ENCODE measurements at regions not wholly inside any gene's neighbourhood (a gene's known extent, or its start where the extent isn't known, plus 50 kb on each side); places are given as distances from the start of the nearest gene placed in this dataset.

DNA sequence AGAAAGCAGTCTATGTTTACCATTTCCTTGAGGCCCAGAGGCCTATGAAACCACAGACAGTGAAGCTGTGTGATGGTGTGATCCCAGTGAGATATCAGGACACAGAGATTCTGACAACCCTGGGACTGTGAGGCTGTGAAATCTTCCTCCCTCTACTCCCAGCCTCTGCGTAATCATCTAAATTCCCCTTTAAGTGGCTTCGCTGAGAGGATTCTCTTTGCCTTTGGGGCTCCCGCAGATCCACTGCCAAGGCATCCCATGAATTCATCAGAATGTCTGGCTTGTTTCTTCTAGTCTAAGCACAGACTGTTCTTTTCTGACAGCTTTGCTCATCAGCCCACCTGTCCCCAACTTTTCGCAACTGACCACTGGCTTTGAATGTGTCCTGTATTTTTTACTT lies 901.2 kb upstream of the NR2F2 start:
- DNase-seq (ENCODE audit: low spot score in 2 of 2) (no peak), ATAC-seq (no peak)
- Mint-ChIP-seq H3K4me3 (no peak overlapping the region), H3K9me3 (peaks cover 13% of the 10 kb centered on the region), H3K27ac (no peak overlapping the region), H3K36me3 (no peaks in the 10 kb centered on the region), H3K4me1 (no peaks in the 10 kb centered on the region)

DNA sequence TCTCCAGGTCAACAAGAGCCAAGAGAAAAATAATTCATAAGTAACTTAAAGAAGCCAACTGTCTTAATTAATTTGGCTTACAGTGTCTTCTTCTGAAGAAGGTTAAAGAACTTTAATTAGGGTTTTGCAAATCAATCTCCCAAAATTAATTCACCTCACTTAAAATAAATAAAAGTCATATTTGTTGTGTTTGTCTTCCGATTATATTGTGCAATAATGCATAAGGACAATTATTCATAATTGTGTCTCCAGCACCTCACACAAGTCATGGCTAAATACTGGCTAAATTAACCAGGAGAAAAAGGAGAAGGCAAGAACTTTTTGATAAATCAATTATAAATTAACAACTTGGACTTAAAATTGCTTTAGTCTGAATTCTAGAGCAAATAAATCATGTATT lies 899.0 kb upstream of the NR2F2 start:
- no peak for ATAC-seq
- peaks cover 13% of the 10 kb centered on the region for H3K9me3 Mint-ChIP-seq
- no peak overlapping the region for H3K4me3 Mint-ChIP-seq
- no peak overlapping the region for H3K27ac Mint-ChIP-seq
- no peak for DNase-seq (ENCODE audit: low spot score in 2 of 2)
- no peaks in the 10 kb centered on the region for H3K36me3 Mint-ChIP-seq
- H3K4me1 Mint-ChIP-seq, result no peaks in the 10 kb centered on the region

DNA sequence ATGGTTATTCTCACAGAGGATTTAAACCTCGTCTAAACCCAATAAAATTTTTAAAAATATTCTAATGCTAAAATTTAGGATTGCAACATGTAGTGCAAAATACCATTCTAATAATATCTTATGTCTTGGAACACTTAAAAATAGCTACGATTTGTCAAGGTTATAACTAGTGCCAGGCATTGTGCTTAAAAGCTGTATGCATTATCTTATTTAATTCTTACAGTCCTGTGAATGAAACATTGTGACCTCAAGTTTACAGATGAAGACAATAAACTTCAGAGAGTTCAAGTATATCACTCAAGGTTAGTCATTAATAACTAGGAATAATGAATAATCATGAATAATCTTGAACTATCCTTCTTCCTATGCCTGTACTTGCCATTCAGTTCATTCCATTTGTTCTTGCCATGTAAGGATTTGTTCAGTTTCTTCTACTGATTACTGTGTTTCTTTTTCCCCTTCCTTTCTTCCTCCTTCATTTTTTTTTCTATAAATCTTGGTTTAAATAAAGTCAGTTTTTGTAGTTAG lies 897.6 kb upstream of the NR2F2 start:
- no peaks in the 10 kb centered on the region for H3K4me1 Mint-ChIP-seq
- H3K4me3 Mint-ChIP-seq, result no peak overlapping the region
- H3K9me3 Mint-ChIP-seq, result peaks cover 8% of the 10 kb centered on the region
- H3K27ac Mint-ChIP-seq, result no peak overlapping the region
- DNase-seq (ENCODE audit: low spot score in 2 of 2) (no peak), ATAC-seq (no peak)
- H3K36me3 Mint-ChIP-seq, result no peaks in the 10 kb centered on the region

DNA sequence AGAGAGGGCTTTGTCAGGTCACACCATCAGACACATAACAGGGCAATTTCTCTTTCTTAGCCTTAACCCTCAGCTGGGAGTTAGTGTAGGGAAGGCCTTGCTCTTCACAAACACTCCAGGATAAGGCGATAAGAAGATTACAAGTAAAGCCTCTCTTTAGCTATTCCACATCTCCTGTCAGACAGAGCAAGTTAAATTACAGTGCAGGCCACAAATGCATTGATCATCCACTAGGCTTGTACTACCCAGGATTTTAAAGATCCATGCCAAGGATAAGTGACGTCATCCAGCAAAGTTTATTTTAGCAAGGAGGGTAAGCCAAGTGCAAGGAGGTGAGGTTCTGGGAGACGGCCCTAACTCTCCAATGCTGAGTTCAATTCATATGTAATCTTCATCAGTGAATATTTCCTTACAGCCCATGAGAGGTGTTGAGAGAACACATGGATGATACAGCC lies 890.6 kb upstream of the NR2F2 start:
- no peak for DNase-seq (ENCODE audit: low spot score in 2 of 2)
- H3K9me3 Mint-ChIP-seq, result no peaks in the 10 kb centered on the region
- H3K36me3 Mint-ChIP-seq, result no peaks in the 10 kb centered on the region
- H3K4me1 Mint-ChIP-seq, result no peaks in the 10 kb centered on the region
- no peak overlapping the region for H3K27ac Mint-ChIP-seq
- no peak overlapping the region for H3K4me3 Mint-ChIP-seq
- ATAC-seq, result no peak

DNA sequence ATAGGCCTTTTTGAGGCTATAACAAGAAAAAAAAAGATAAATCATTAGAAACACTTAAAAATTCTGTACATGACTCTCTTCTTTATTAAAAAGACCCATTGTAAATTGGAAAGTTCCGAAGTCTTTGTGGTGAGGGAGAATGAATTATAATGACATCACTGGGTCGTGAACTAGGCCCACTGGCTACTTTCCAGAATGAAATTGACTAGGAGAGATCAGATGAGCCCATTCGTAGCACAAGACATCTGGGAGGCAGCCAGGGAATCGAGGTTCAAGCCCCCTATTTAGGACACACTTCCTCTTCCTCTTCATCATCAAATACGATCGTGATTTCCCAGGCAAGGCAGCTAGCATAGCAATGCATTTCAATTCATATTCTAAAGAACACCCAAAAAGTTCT lies 889.8 kb upstream of the NR2F2 start:
- H3K27ac Mint-ChIP-seq, result no peak overlapping the region
- no peaks in the 10 kb centered on the region for H3K9me3 Mint-ChIP-seq
- DNase-seq (ENCODE audit: low spot score in 2 of 2), result no peak
- no peak for ATAC-seq
- no peaks in the 10 kb centered on the region for H3K36me3 Mint-ChIP-seq
- no peaks in the 10 kb centered on the region for H3K4me1 Mint-ChIP-seq
- H3K4me3 Mint-ChIP-seq, result no peak overlapping the region

DNA sequence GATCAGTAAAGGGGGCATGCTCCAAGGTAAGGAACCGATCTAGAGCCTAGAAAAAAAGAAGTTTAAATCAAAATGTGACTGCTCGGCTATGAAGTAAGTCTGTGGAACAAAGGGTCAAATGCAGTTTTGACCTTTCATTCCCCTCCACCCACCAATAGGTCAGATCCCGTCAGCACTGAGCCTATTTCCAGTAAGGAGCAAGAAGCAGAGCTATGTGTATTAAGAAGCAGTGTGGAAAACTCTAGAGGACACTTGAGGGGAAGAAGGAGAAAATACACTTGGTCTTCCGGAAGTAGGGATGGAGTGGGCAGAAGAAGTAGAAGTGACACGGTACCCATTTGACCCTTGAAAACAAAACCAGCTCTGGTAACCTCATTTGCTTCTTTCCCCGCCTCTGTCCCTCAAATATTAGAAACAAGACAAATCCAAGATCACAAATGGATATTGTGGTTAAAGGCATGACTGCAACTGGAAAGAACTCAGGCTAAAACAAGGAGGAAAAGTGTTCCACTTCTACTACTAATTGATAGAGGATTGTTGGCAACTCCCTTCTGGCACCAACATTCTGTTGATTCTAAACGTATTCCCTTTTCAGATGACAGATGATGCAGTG lies 888.3 kb upstream of the NR2F2 start:
- ATAC-seq, result no peak
- H3K4me3 Mint-ChIP-seq, result no peak overlapping the region
- H3K4me1 Mint-ChIP-seq, result peaks cover 11% of the 10 kb centered on the region
- peaks cover 4% of the 10 kb centered on the region for H3K9me3 Mint-ChIP-seq
- no peak for DNase-seq (ENCODE audit: low spot score in 2 of 2)
- no peaks in the 10 kb centered on the region for H3K36me3 Mint-ChIP-seq
- H3K27ac Mint-ChIP-seq, result no peak overlapping the region

DNA sequence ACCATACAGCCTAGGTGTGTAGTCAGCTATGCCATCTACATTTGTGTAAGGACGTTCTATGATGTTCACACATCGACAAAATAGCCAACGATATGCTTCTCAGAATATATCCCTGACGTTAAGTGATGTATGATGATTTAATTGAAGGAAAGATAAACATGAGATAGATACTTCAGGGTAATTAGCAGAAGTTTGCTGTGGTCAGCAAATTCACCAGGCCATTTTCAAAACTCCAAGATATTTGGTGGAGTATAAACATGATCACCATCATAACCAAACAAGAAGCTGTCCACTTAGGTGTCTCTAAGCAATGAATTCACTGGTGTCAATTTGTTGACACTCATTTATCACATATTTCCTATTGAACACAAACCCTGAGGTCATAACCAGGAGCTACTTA lies 885.6 kb upstream of the NR2F2 start:
- Mint-ChIP-seq H3K4me1 (peaks cover 17% of the 10 kb centered on the region), H3K4me3 (no peak overlapping the region), H3K27ac (no peak overlapping the region), H3K36me3 (no peaks in the 10 kb centered on the region), H3K9me3 (peaks cover 4% of the 10 kb centered on the region)
- ATAC-seq (no peak), DNase-seq (ENCODE audit: low spot score in 2 of 2) (no peak)

DNA sequence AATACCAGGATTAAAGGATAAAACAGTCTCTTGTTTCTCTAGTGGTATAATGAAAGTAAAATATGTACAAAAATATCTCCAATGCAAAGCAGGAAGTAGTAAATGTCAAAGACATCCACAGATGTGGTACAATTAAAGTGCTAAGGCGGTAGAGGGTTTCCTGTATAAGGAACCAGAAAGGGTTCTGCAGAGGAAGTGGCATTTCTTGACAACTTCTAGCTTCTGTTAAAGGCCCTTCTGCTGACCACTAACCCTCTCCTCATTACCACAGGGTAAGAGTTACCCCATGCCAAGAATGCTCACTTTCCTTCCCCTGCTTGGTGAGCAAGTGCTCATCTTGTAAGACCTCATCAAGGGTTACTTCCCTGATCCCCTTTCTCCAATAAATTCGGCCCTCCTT lies 883.6 kb upstream of the NR2F2 start:
- peak; percentile 2 to 53 for DNase-seq (ENCODE audit: low spot score in 2 of 2)
- H3K27ac Mint-ChIP-seq, result no peak overlapping the region
- ATAC-seq, result peak; percentile 89
- no peak overlapping the region for H3K4me3 Mint-ChIP-seq
- H3K4me1 Mint-ChIP-seq, result peaks cover 17% of the 10 kb centered on the region
- H3K36me3 Mint-ChIP-seq, result no peaks in the 10 kb centered on the region
- peaks cover 4% of the 10 kb centered on the region for H3K9me3 Mint-ChIP-seq

DNA sequence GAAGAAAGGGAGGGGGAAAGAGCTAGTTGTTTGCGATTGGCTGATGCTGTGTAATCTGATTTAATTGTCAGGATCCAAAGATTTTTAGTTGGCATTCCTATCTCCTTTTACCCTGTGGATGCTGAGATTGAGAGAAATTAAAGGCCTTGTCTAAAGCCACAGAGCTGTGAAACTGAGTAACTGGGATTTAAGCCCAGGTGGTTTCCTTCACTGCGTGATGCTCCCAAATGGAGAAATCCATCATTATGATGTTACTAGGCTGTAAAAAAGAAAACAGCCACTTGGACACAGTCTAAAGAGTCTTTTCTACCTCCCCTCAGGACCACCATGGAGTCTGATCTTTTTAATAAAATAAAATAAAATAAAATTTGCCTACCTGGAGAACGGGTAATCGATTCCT lies 883.0 kb upstream of the NR2F2 start:
- Mint-ChIP-seq H3K9me3 (peaks cover 4% of the 10 kb centered on the region), H3K27ac (no peak overlapping the region), H3K36me3 (no peaks in the 10 kb centered on the region), H3K4me3 (no peak overlapping the region), H3K4me1 (peaks cover 17% of the 10 kb centered on the region)
- DNase-seq (ENCODE audit: low spot score in 2 of 2), result no peak
- ATAC-seq, result no peak

DNA sequence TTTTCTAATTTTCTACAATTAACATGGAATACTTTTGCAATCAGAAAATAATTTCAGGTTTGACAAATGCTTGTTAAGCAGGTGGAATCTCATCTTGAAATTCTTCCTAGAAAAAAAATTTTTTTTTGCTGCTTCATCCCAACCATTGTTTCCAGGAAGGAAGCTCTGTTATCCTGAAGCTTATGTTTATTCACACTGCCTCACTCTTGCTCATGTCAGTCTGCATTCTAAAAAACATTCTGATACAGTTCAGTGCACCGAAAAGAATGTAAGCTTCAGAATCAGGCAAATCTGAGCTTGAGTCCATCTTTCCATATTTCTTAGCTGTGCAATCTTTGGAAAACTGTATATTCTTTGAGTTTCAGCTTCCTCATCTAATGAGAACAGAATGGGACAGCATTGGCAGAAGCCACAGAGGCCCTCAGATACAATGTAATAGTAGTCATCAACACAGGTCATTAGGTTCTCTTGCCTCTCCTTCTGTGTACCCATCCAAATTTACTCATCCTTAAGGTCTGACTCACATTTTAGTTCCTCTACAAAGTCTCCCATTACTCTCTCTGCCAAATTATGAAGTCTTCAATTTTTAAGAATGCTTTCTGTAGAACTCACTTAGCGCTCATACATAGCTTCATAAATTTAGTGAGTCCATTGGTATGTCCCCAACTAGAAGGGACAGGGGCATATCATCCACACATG lies 881.8 kb upstream of the NR2F2 start:
- ATAC-seq (peak; percentile 31), DNase-seq (ENCODE audit: low spot score in 2 of 2) (no peak)
- Mint-ChIP-seq H3K4me3 (no peak overlapping the region), H3K36me3 (no peaks in the 10 kb centered on the region), H3K9me3 (peaks cover 4% of the 10 kb centered on the region), H3K4me1 (peaks cover 17% of the 10 kb centered on the region), H3K27ac (no peak overlapping the region)

DNA sequence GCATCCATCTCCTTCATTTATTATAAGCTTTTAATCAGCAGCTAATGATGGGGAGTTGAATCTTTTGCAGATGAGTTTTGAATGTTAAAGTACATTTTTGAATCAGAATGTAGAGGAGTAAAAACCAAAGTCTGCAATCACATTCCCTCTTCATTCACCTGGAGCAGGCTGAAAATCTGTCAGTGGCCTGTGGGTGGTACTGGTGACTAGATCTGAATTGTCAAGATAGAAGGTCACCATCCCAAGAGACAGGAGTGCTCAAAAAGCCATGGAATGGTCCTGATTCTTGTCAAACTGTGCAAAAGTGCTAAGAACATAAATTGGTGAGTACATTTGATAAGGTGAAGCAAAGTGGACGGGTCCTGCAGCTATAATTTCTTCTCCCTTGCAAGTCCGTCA lies 881.3 kb upstream of the NR2F2 start:
- H3K4me3 Mint-ChIP-seq, result no peak overlapping the region
- ATAC-seq (no peak), DNase-seq (ENCODE audit: low spot score in 2 of 2) (no peak)
- H3K27ac Mint-ChIP-seq, result no peak overlapping the region
- no peaks in the 10 kb centered on the region for H3K36me3 Mint-ChIP-seq
- H3K4me1 Mint-ChIP-seq, result peaks cover 17% of the 10 kb centered on the region
- peaks cover 4% of the 10 kb centered on the region for H3K9me3 Mint-ChIP-seq

DNA sequence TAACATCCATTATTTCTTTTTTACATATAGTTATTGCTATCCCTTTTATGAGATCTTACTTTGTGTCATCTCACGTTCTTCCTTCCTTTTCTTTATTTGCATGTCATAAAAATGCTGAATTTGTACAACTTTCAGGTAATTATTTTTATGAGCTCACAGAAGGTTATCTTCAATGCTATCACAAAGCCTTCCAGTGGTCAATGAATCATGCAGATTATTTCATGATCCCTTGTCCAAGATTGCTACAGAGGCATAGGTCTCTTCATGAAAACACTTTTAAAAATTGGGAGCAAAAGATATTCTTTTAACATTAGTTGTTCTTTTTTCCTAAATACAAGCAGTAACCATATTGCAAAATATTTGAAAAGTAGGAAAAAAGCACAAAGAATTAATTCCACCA lies 880.1 kb upstream of the NR2F2 start:
- H3K36me3 Mint-ChIP-seq, result no peaks in the 10 kb centered on the region
- ATAC-seq (no peak), DNase-seq (ENCODE audit: low spot score in 2 of 2) (no peak)
- H3K9me3 Mint-ChIP-seq, result peaks cover 8% of the 10 kb centered on the region
- H3K27ac Mint-ChIP-seq, result no peak overlapping the region
- no peak overlapping the region for H3K4me3 Mint-ChIP-seq
- H3K4me1 Mint-ChIP-seq, result peaks cover 17% of the 10 kb centered on the region

DNA sequence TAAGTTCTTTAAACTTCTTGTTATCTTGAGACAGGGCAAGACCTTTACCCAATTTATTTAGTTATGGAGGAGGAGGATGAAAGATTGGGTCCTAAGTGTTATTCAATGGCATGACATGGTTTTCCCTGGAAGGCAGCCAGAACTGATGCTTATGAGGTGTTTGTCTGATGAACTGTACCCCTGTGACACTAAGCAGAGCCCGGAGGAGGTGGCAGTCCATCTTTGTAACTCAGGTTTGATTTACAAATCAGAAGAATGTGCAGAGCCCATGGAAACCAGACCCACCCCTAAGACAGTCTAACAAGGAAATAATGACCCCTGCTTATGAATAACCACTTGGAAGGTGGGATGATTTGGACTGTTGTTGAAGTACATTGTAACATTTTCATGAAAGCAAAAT lies 878.6 kb upstream of the NR2F2 start:
- no peak overlapping the region for H3K4me3 Mint-ChIP-seq
- H3K27ac Mint-ChIP-seq, result no peak overlapping the region
- DNase-seq (ENCODE audit: low spot score in 2 of 2) (no peak), ATAC-seq (no peak)
- H3K36me3 Mint-ChIP-seq, result no peaks in the 10 kb centered on the region
- H3K4me1 Mint-ChIP-seq, result peaks cover 9% of the 10 kb centered on the region
- peaks cover 7% of the 10 kb centered on the region for H3K9me3 Mint-ChIP-seq

DNA sequence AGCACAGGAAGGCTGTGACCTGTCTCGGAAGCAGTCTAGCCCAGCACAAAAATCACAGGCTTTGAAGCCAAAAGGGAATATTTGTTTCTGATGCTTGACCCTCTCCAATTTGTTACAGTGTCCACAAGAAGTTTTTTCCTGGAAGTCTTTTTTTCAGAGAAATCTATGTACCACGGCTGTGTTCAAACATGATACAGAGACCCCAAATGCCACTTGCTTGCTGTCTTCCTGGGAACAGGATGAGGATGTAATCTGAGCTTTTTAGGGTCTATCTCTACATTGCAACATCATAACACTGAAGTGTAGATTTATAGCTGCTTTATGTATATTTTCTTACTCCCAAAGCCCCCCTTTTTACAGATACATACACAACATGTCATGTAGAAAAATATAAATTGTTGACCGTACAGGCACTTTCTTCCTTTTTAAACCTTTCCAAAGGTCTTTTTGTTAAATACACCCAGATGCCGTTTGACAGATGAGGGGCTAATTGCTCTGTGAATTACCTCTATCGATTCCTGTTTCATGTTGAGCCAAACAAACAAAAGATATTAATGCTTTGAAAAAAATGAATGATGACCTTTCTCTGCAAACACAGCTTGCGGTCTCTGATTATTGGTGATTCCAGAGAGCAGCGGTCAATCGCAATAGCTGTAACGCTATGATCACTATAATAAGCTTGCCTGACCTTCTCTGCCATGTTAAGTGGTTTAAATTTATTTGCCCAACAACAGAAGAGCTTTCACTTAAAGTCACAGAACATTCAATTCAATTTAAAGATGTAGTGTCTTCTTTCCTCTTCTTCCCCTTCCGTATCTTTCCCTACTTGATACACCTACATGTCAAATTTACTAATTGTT lies 875.9 kb upstream of the NR2F2 start:
- Mint-ChIP-seq H3K27ac (no peak overlapping the region), H3K36me3 (no peaks in the 10 kb centered on the region), H3K9me3 (peaks cover 7% of the 10 kb centered on the region), H3K4me3 (no peak overlapping the region), H3K4me1 (no peaks in the 10 kb centered on the region)
- DNase-seq (ENCODE audit: low spot score in 2 of 2), result no peak
- no peak for ATAC-seq

DNA sequence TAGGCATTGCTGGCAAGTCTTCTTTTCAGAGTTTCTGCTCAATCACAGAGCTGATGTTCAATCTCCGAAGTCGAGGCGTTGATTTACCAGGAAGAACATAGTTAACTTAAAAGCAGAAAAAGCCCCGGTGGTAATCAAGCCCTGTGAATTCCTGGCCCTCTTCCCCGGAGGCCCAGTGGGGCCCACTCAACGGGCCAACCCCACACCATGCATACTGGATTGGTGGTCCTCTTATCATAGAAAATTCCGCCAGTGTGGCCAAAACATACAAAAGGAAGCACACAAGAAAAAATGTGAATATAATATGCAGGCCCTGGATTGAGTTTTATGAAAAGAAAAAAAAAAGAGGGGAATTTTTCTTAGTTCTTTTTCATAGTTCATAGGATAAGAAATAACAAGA lies 873.0 kb upstream of the NR2F2 start:
- no peak overlapping the region for H3K4me3 Mint-ChIP-seq
- peaks cover 7% of the 10 kb centered on the region for H3K9me3 Mint-ChIP-seq
- ATAC-seq (no peak), DNase-seq (ENCODE audit: low spot score in 2 of 2) (no peak)
- H3K4me1 Mint-ChIP-seq, result no peaks in the 10 kb centered on the region
- no peaks in the 10 kb centered on the region for H3K36me3 Mint-ChIP-seq
- no peak overlapping the region for H3K27ac Mint-ChIP-seq

Measured in stimulated activated effector memory CD8-positive, alpha-beta T cell treated with anti-CD3 and anti-CD28 coated beads, Interleukin-12 subunit alpha, Interleukin-12 subunit beta, amount 100 ng/mL, for 72 hours (primary cell).